ENCODE measurements at regions not wholly inside any gene's neighbourhood (a gene's known extent, or its start where the extent isn't known, plus 50 kb on each side); places are given as distances from the start of the nearest gene placed in this dataset.

DNA sequence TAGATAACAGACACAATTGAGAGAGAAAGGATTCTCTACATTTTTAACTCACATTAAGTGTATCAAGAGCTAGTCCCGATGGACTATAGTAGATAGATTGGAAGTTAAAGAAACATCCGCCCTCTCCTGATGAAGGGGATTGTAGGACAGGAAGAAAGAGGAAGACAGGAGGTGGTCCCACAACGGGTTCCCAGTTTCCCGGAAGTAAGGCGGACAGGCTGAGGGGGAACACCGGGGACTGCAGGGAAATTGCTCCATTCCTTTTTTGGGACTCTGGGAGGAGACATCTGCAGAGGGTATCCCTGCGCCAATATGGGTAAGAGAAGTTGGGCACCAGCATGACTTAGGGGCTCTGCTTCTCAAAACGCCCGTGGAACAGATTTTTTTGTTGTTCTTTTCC lies 177.5 kb upstream of the ATF7IP start:
- Histone ChIP-seq H3K27ac (no peak overlapping the region), H3K4me1 (no peaks in the 10 kb centered on the region), H3K36me3 (ENCODE audit: insufficient read depth in 1 of 2, low read depth in 1 of 2) (no peaks in the 10 kb centered on the region), H3K4me3 (no peak overlapping the region), H3K27me3 (ENCODE audit: insufficient read depth in 3 of 3, low read length in 2 of 3) (no peaks in the 10 kb centered on the region), H3K9me3 (no peaks in the 10 kb centered on the region)
- WGBS, 3 donors = 78 to 81% (median 79%) methylated on average over 9 of the region's 9 CpGs
- ATAC-seq (no peak), DNase-seq (no peak)
- intact Hi-C loops (cut with DNase I) = no loop called here
- TF ChIP-seq, protein P1, sequence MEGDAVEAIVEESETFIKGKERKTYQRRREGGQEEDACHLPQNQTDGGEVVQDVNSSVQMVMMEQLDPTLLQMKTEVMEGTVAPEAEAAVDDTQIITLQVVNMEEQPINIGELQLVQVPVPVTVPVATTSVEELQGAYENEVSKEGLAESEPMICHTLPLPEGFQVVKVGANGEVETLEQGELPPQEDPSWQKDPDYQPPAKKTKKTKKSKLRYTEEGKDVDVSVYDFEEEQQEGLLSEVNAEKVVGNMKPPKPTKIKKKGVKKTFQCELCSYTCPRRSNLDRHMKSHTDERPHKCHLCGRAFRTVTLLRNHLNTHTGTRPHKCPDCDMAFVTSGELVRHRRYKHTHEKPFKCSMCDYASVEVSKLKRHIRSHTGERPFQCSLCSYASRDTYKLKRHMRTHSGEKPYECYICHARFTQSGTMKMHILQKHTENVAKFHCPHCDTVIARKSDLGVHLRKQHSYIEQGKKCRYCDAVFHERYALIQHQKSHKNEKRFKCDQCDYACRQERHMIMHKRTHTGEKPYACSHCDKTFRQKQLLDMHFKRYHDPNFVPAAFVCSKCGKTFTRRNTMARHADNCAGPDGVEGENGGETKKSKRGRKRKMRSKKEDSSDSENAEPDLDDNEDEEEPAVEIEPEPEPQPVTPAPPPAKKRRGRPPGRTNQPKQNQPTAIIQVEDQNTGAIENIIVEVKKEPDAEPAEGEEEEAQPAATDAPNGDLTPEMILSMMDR (IDR thresholded peaks at IDR 0.05) = no peak

DNA sequence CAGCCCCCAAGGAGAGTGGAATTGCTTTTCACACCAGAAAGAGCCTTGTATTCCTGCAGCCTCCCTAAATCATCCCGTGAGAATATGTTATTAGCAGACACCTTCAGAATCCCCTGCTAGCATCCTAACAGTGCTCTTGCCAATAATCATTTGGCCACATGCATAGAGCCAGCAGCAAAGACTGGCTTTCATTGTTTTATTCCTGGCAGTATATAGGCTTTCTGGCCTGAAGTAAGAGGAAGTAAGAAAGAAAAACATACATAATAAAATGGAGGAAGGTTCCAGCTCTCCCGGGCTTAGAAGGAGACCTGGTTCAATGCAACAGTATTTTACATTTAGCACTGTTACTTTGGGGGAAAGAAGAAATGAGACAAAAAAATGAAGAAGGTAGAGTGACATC lies 176.7 kb upstream of the ATF7IP start:
- H3K27ac ChIP-seq = no peak overlapping the region
- ATAC-seq (no peak), DNase-seq (no peak)
- 4 to 12% (median 9%) methylated on average over 2 of the region's 2 CpGs for WGBS, 3 donors
- H3K36me3 ChIP-seq (ENCODE audit: insufficient read depth in 1 of 2, low read depth in 1 of 2) = no peaks in the 10 kb centered on the region
- no peak overlapping the region for H3K4me3 ChIP-seq
- no peaks in the 10 kb centered on the region for H3K9me3 ChIP-seq
- H3K27me3 ChIP-seq (ENCODE audit: insufficient read depth in 3 of 3, low read length in 2 of 3) = no peaks in the 10 kb centered on the region
- no peaks in the 10 kb centered on the region for H3K4me1 ChIP-seq
- intact Hi-C loops (cut with DNase I) = no loop called here
- TF ChIP-seq, protein P1 (IDR thresholded peaks at IDR 0.05) = no peak

DNA sequence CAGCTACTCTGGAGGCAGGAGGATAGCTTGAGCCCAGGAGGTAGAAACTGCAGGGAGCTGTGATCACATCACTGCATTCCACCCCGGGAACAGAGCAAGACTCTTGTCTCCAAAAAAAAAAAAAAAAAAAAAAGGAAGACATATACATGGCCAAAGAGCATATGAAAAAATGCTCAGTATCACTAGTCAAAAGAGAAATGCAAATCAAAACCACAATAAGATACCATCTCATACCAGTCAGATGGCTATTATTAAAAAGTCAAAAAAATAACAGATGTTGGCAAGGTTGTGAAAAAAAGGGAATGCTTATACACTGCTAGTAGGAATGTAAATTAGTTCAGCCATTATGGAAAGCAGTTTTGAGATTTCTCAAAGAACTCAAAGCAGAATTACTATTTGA lies 174.8 kb upstream of the ATF7IP start:
- Histone ChIP-seq H3K4me3 (no peak overlapping the region), H3K4me1 (no peaks in the 10 kb centered on the region), H3K27ac (no peak overlapping the region), H3K36me3 (ENCODE audit: insufficient read depth in 1 of 2, low read depth in 1 of 2) (no peaks in the 10 kb centered on the region), H3K9me3 (no peaks in the 10 kb centered on the region), H3K27me3 (ENCODE audit: insufficient read depth in 3 of 3, low read length in 2 of 3) (no peaks in the 10 kb centered on the region)
- 50 to 85% (median 54%) methylated on average over 1 of the region's 1 CpG for WGBS, 3 donors
- no peak for DNase-seq
- no peak for ATAC-seq
- TF ChIP-seq, protein P1 (IDR thresholded peaks at IDR 0.05) = no peak
- intact Hi-C loops (cut with DNase I) = no loop called here

DNA sequence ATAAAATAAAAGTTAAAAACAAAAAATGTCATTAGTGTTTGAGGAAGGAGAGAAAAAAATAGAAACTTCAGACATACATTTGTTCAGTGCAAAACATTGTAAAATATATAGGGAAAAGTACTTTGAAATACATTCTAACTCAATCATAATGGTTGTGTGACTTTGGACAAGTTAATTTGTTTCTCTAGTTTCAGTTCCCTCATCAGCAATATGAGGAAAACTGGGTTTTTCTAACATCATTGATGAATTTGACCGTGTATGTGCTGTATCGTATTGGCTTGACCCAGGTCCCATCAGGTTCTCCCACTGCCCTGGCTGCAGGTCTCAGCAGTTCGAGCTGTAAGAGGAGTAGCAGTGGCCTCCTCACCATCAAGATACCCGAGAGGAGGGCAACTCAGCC lies 173.9 kb upstream of the ATF7IP start:
- ATAC-seq (no peak), DNase-seq (no peak)
- 87 to 95% (median 91%) methylated on average over 4 of the region's 4 CpGs for WGBS, 3 donors
- no peak overlapping the region for H3K4me3 ChIP-seq
- TF ChIP-seq, protein P1 (IDR thresholded peaks at IDR 0.05) = no peak
- intact Hi-C loops (cut with DNase I) = no loop called here
- H3K4me1 ChIP-seq = no peaks in the 10 kb centered on the region
- no peaks in the 10 kb centered on the region for H3K27me3 ChIP-seq (ENCODE audit: insufficient read depth in 3 of 3, low read length in 2 of 3)
- no peaks in the 10 kb centered on the region for H3K36me3 ChIP-seq (ENCODE audit: insufficient read depth in 1 of 2, low read depth in 1 of 2)
- no peaks in the 10 kb centered on the region for H3K9me3 ChIP-seq
- H3K27ac ChIP-seq = no peak overlapping the region

DNA sequence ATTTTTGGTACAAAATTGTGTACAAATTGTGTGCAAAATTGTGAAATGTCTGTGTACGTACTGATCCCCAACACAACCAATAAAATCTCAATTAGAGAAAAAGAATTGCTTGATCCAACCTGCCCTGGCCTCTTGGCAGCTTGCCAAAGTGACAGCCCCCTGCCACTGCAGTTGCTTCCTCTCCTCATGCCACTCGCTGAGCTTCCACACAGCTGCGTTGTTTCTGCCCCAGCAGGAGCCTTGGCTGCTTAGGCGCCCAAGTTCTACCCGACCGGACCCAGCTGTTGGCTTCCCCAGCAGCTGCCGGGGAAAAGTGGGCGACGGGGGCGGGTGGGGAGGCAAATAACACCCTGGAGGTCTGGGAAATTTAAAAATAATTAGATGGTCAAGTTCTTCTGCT lies 171.8 kb upstream of the ATF7IP start:
- H3K4me1 ChIP-seq = no peaks in the 10 kb centered on the region
- no peak overlapping the region for H3K27ac ChIP-seq
- intact Hi-C loops (cut with DNase I) = no loop called here
- no peaks in the 10 kb centered on the region for H3K27me3 ChIP-seq (ENCODE audit: insufficient read depth in 3 of 3, low read length in 2 of 3)
- TF ChIP-seq, protein P1 (IDR thresholded peaks at IDR 0.05) = no peak
- H3K9me3 ChIP-seq = no peaks in the 10 kb centered on the region
- 15 to 33% (median 22%) methylated on average over 10 of the region's 10 CpGs for WGBS, 3 donors
- no peak for ATAC-seq
- DNase-seq = no peak
- H3K4me3 ChIP-seq = no peak overlapping the region
- H3K36me3 ChIP-seq (ENCODE audit: insufficient read depth in 1 of 2, low read depth in 1 of 2) = no peaks in the 10 kb centered on the region
